Endothelial cell (in vitro differentiated cells): ENCODE measurements at regions not wholly inside any gene's neighbourhood (a gene's known extent, or its start where the extent isn't known, plus 50 kb on each side); places are given as distances from the start of the nearest gene placed in this dataset.

Experiments used
- DNase-seq: peaks from one replicate; pipeline ENCODE4 v3.0.0; 2021; ENCODE audit warnings: low spot score
- H3K27ac Mint-ChIP-seq: one replicate; pipeline ENCODE4 v1.8.0; 2021; ENCODE audit warnings: mixed read lengths, inconsistent platforms; ENCODE audit not compliant: unreplicated experiment
- H3K27me3 Mint-ChIP-seq: one replicate; pipeline ENCODE4 v1.8.0; 2021; ENCODE audit warnings: mild to moderate bottlenecking, moderate library complexity, mixed read lengths, inconsistent platforms; ENCODE audit not compliant: unreplicated experiment
- H3K36me3 Mint-ChIP-seq: one replicate; pipeline ENCODE4 v1.8.0; 2021; ENCODE audit warnings: mild to moderate bottlenecking, low read depth, mixed read lengths, inconsistent platforms; ENCODE audit not compliant: unreplicated experiment
- H3K4me1 Mint-ChIP-seq: one replicate; pipeline ENCODE4 v1.8.0; 2021; ENCODE audit warnings: mild to moderate bottlenecking, mixed read lengths, inconsistent platforms; ENCODE audit not compliant: unreplicated experiment
- H3K4me3 Mint-ChIP-seq: one replicate; pipeline ENCODE4 v1.8.0; 2021; ENCODE audit warnings: mild to moderate bottlenecking, mixed read lengths, inconsistent platforms; ENCODE audit not compliant: unreplicated experiment
- H3K9me3 Mint-ChIP-seq: one replicate; pipeline ENCODE4 v1.8.0; 2021; ENCODE audit warnings: mixed read lengths, inconsistent platforms; ENCODE audit not compliant: unreplicated experiment
- CTCF ChIP-seq: fragments of 200-600 bp; sonication (generic); IDR thresholded peaks from one replicate; pipeline ENCODE4 v1.5.0; 2021; ENCODE audit warnings: antibody characterized with exemption; ENCODE audit not compliant: unreplicated experiment

- Mint-ChIP-seq H3K27ac (no peak overlapping the region), H3K4me1 (no peaks in the 10 kb centered on the region), H3K27me3 (peaks cover 2% of the 10 kb centered on the region), H3K36me3 (no peaks in the 10 kb centered on the region), H3K4me3 (no peak overlapping the region), H3K9me3 (no peaks in the 10 kb centered on the region)
- TF ChIP-seq CTCF: no peak
- DNase-seq: no peak
Measured at GRCh38 chr2:128605421-128605820, 286.8 kb upstream of the HS6ST1 start.

- no peak for TF ChIP-seq CTCF
- no peaks in the 10 kb centered on the region for H3K4me1 Mint-ChIP-seq
- no peaks in the 10 kb centered on the region for H3K9me3 Mint-ChIP-seq
- no peak overlapping the region for H3K4me3 Mint-ChIP-seq
- no peak for DNase-seq
- H3K27ac Mint-ChIP-seq: no peak overlapping the region
- peaks cover 2% of the 10 kb centered on the region for H3K27me3 Mint-ChIP-seq
- H3K36me3 Mint-ChIP-seq: no peaks in the 10 kb centered on the region
Measured at GRCh38 chr2:128605931-128606330, 287.3 kb upstream of the HS6ST1 start.

- no peak for DNase-seq
- Mint-ChIP-seq H3K4me1 (no peaks in the 10 kb centered on the region), H3K4me3 (no peak overlapping the region), H3K36me3 (no peaks in the 10 kb centered on the region), H3K27me3 (peaks cover 2% of the 10 kb centered on the region), H3K27ac (no peak overlapping the region), H3K9me3 (no peaks in the 10 kb centered on the region)
- TF ChIP-seq CTCF: no peak
Measured at GRCh38 chr2:128606837-128607236, 288.2 kb upstream of the HS6ST1 start.

GRCh38 chr2:128607440-128607839, 288.8 kb upstream of the HS6ST1 start:
- no peak for TF ChIP-seq CTCF
- no peak for DNase-seq
- peaks cover 3% of the 10 kb centered on the region for H3K27me3 Mint-ChIP-seq
- H3K4me1 Mint-ChIP-seq: no peaks in the 10 kb centered on the region
- H3K4me3 Mint-ChIP-seq: no peak overlapping the region
- no peaks in the 10 kb centered on the region for H3K9me3 Mint-ChIP-seq
- no peak overlapping the region for H3K27ac Mint-ChIP-seq
- no peaks in the 10 kb centered on the region for H3K36me3 Mint-ChIP-seq

GRCh38 chr2:128607911-128608506, 289.3 kb upstream of the HS6ST1 start:
- Mint-ChIP-seq H3K4me3 (no peak overlapping the region), H3K9me3 (no peaks in the 10 kb centered on the region), H3K36me3 (no peaks in the 10 kb centered on the region), H3K27ac (no peak overlapping the region), H3K27me3 (peaks cover 3% of the 10 kb centered on the region), H3K4me1 (peaks cover 1% of the 10 kb centered on the region)
- TF ChIP-seq CTCF: no peak
- no peak for DNase-seq
